ENCODE measurements at regions not wholly inside any gene's neighbourhood (a gene's known extent, or its start where the extent isn't known, plus 50 kb on each side); places are given as distances from the start of the nearest gene placed in this dataset.

GRCh38 chr1:37085393-37085792, 51.1 kb upstream of the GRIK3 start:
- no peak for DNase-seq

- DNase-seq = no peak
Observed at GRCh38 chr1:37089750-37090149, 55.4 kb upstream of the GRIK3 start.

GRCh38 chr1:37090671-37091070, 56.4 kb upstream of the GRIK3 start:
- DNase-seq = no peak

GRCh38 chr1:37092937-37093336, 58.6 kb upstream of the GRIK3 start:
- DNase-seq = no peak

DNA sequence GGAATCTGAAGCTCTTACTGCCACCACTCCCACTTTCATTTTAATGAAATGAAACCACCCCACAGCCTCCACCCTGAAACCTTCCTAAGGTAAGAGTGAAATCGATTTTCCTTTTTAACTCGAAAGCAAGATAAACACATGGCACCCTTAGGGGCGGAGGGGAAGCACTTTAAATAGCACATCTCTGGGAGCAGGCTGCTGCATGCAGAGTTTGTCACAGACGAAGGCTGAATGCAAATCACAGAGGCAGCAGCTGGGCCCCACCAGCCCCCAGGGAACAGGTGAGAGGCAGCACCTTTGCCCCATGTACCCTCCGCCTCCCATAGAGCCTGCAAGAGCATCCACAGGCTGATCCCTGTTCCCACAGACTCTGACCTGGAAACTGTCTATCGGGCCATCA, 60.0 kb upstream of the GRIK3 start:
- DNase-seq = no peak

GRCh38 chr1:37096523-37096922, 62.2 kb upstream of the GRIK3 start:
- DNase-seq = no peak

GRCh38 chr1:37097731-37098130, 63.4 kb upstream of the GRIK3 start:
- DNase-seq = no peak

DNA sequence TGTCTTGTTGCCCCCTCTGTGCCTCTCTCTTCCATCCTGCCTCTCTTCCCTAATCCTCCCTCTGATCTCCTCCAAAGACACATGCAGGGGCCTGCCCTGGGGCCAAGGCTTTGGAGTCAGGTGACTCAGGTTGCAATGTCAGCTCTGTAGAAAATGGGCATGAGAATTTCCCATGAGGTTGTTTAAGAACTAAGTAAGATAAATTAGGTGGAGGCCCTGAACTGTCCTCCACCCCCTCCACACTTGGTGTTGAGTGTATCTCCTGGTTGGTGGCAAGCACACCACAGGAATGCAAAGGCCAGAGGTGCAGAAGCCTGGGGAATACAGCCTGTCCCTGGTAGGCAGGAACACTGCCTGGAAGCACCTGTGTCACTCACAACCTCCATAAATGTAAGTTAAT, 63.9 kb upstream of the GRIK3 start:
- no peak for DNase-seq

DNA sequence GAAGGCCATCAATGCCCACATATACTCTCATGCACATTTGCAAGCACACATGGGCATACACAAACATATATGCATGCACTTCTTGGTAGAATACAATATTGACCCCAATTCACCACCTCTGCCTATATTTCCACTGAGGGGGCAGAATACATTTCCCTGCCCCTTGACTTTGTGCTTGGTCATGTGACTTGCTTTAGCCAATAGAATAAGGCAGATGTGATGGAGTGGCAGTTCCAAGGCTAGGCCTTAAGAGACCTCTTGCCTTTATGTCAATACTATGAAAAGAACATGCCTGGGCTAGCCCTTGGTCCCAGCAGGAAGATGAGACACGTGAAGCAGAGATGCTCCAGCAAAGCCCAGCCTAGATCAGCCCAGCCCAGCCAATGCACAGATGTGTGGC, 66.0 kb upstream of the GRIK3 start:
- no peak for DNase-seq

GRCh38 chr1:37102656-37103382, 68.5 kb upstream of the GRIK3 start:
- no peak for DNase-seq

- no peak for DNase-seq
Observed at GRCh38 chr1:37105911-37106310, 71.6 kb upstream of the GRIK3 start.

DNA sequence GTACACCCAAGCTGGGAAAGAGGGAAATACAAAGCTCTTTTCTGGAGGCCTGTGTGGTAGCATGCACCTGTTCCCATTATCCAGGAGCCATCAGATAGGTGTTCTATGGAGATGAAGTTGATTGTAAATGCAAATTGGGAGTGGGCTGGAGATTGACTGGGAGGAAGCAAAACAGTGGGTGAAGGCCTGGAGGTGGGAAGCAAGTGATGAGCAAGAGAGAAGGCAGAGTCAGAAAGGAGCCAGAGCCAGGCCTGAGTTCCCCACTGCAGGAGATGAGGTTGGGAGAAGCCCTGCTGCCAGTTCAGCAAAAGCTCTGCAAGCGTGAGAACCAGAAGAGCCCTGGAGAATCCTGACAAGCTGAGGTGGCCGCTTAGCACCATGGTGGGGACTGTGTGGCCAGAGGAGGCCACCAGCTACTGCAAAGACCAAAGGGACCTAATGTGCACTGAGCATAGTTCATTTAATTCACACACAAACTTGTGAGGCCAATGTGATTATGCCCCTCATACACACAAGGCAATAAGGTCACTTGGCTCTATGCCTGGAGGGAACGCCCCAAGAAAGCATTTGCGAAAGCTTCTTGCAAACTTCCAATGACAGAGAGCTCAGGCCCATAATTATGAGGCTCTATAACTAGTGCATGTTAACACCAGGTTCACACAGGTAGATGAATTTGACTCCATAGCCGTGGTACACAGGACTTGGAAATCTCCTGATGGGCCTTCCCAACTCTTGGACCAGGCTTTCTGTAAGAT, 73.0 kb upstream of the GRIK3 start:
- no peak for DNase-seq

DNA sequence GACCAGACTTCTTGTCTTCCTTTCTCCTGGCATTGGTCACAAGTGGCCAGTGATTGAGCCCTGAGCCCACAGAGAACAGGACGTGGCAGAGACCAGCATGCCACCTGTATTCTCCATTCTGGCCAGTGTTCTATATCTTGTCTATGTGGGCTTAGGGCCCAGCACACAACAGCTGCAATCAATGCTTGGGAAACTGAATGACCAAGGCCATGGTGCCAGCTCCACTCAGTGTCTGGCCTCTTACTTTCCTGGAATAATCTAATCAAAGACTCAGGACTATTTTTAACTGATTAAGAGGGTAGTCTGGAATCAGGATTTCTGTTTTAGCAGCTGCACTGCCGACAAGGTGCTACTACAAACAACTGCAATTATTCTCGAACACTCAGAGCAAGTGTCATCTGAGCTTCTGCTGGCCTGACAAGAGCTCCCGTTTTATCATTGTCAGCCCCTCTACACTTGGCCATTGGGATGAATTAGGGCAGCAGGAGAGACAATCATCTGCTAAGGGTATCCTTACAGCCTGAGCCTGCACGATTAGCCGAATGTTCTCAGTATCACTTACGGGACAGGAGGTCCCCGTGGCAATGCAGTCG, 74.4 kb upstream of the GRIK3 start:
- DNase-seq = no peak

GRCh38 chr1:37112430-37112829, 78.1 kb upstream of the GRIK3 start:
- no peak for DNase-seq

DNA sequence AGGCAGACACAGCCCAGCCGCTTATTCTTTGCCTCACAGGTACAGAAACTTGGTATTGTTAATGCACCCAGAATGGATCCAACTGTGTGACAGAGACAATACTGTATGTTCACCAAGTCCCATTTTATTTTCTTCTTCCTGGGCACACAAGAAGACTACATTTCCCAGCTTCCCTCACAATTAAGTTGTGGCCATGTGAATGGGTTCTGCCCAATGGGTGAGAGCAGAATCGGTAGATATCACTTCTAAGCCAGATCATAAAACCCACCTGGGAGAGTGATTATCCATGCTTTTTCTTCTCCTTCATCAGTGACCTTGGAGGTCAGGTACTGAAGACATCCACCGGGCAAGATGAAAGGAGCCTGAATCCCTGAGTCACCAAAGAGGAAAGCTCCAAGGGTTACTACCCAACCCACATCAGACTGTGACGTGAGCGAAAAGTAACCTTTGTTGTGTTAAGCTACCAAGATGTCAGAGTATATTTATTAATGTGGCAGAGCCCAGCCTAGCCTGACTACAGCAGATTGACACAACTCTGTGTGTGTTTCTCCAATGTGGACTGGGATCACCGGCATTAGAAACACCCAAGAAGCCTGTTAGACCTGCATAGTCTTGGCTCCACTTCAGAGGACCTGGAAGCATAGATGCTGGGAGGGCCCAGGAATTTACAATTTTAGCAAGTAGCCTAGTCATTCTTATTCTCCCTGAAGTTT, 79.1 kb upstream of the GRIK3 start:
- no peak for DNase-seq

DNA sequence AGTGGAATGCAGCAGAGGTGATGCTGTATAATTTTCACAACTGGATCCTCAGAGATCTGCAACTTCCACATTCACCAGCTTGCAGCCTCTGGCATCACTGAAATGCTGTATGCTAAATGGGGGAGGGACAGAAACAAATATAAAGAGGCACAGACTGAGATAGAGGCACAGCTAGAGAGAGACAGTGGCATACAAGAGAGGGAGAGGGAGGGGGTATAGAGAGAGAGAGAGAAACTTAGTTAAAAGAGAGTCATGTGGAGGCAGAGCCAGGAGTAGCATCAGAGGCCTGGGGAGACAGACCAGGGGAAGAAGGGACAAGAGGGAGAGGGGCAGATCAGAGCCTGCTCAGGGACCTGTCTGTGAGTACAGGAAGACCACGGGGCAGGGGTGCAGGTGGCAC, 84.5 kb upstream of the GRIK3 start:
- DNase-seq = no peak

GRCh38 chr1:37120279-37120678, 86.0 kb upstream of the GRIK3 start:
- no peak for DNase-seq

DNA sequence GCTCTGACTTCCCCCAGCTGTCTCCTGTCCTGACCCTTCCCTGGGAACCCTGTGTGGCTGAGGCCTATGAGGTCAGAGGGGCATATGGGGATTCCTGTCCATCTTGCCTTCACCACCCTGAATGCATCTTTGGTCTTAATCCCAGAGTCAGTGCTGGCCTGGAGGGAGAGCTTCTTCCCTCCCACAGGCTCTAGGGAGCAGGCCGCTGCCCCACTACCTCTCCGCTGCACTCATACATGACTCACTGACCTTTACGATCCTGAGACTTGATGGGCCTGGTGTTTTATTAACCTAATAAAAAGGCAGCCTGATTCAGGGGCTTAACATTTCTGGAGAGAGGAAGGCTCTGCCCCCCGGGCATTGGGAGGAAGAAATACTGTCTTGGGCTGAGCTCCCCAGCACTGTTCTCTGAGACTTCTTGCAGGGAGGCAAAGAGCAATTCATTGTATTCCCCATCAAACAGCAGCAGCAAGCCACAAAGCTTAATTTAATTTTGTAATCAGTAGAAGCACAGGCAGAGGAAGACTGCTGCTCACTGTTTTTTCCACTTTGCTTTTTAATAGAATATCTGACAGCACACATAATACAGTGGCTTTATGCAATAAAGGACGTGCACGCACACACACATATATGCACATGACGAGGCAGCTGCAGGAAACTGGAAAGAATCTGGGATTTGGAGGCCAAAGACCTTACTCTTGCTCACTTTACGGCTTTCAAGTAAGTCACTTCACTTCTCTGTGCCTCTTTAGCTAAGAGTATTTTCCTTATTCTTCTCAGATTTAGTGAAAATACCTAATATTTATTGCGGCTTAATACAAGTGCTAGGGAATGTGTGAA, 89.2 kb upstream of the GRIK3 start:
- DNase-seq = no peak

GRCh38 chr1:37124501-37124900, 90.2 kb upstream of the GRIK3 start:
- no peak for DNase-seq

DNA sequence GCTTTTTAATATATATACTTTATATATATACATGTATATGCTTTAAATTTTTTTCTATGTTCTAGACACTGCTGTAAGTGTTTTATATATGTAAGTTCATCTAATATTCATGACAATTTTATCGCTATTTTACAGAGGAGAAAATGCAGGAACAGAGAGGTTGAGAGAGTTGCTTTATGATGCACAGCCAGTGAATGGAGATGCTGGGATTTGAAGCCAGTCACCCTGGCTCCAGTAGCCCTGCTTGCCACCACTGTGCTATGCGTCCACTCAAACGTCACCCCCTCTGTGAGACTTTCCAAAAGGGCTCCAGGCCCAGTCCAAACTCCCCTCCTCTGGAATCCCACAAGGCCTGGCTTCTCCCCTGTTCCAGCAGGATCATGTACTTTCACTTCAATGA, 91.0 kb upstream of the GRIK3 start:
- DNase-seq = no peak

GRCh38 chr1:37127254-37127748, 93.0 kb upstream of the GRIK3 start:
- DNase-seq = no peak

DNA sequence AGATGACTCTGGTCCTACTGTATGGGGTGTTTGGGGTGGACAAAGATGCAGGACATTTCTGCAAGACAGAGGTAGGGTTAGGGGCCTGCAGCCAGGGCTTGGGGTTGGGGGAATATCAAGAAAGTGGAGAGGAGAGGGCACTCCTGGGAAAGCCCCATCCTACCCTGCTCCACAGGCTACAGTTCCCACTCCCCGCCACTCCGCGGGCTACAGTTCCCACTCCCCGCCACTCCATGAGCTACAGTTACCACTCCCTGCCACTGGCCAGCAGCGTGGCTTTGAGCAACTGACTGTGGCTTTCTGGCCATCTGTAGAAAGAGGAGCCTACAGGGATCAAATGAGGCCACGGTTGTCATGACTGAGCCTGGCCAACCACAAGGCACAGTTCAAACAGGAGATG, 93.8 kb upstream of the GRIK3 start:
- no peak for DNase-seq

Data from skin of body (tissue), 1 donor.